ENCODE measurements at regions not wholly inside any gene's neighbourhood (a gene's known extent, or its start where the extent isn't known, plus 50 kb on each side); places are given as distances from the start of the nearest gene placed in this dataset.

GRCh38 chr11:80960381-80961029 lies 1519.7 kb upstream of the TENM4 start:
- no peak for DNase-seq (ENCODE audit: insufficient read length, low spot score)
- no peak for FAIRE-seq
- TF ChIP-seq CTCF (IDR thresholded peaks at IDR 0.05; ENCODE audit: insufficient read depth, missing control alignments) = no peak

DNA sequence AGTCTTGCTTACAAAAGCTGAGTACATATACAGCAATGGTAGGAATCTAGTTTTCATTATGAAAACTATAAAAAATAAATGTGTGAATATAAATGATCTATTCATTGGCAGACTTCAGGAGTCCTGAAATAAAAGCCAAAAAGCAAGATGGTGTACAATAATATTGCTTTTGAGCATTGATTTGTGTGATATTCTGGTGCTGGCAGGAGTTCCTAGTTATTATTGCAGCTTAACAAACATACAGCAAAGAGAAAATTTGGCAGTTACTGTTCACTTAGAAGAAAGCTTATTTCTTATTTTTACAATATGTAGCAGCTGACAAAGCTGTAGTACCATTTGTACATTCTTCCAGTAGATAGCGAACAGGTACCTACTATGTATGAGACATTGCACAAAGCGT lies 1518.9 kb upstream of the TENM4 start:
- no peak for FAIRE-seq

DNA sequence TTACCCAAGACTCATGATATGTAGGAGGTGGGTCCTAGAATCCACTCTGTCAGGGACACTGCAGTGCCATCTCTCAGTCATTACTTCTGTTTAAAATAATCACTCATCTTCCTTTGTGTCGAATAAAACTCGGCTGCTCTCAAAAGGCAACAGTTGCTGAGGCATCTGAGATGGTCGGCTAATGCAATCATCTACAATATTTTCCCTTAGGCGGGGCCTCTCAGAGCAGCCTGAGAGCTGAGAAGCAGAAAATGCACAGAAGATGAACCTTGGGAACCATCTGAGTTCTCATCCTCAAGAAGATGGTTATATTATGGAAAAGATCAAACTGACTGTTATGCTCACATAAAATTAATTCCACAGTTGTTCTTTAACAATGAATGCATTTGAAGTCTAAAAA lies 1518.2 kb upstream of the TENM4 start:
- TF ChIP-seq CTCF (IDR thresholded peaks at IDR 0.05; ENCODE audit: insufficient read depth, missing control alignments) = no peak
- no peak for DNase-seq (ENCODE audit: insufficient read length, low spot score)
- no peak for FAIRE-seq

More for the DNA sequence above, 1518.9 kb upstream of the TENM4 start:
- DNase-seq (ENCODE audit: insufficient read length, low spot score) = no peak
- no peak for TF ChIP-seq CTCF (IDR thresholded peaks at IDR 0.05; ENCODE audit: insufficient read depth, missing control alignments)

DNA sequence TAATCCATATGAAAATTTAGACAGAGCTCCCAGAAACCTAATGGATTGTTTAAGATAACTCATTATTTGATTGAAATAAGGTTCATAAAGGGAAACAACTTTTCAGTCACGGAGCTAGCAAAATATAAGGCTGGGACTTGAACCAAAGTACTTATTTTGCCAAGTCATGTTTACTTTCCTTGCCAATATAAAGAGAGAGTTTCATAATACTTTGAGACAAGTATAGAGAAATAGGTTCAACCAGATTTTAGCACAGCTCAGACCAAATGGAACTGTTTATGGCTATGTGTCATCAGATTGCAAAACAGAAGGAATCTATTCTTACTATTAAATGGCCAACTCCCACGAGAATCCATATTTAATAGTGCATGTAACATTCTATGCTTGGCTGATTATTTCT lies 1517.5 kb upstream of the TENM4 start:
- DNase-seq (ENCODE audit: insufficient read length, low spot score) (no peak), FAIRE-seq (no peak)

DNA sequence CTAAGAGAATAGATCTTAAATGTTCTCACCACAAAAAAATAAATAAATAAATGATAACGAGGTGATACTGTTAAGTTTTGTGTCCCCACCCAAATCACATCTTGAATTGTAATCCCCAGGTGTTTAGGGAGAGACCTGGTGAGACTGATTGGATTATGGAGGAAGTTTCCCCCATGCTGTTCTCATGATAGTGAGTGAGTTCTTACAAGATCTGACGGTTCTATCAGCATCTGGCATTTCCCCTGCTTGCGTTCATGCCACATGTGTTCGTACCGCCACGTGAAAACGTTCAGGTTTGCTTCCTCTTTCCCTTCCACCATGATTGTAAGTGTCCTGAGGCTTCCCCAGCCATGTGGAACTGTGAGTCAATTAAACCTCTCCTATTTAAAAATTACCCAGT lies 1514.8 kb upstream of the TENM4 start:
- no peak for TF ChIP-seq CTCF (IDR thresholded peaks at IDR 0.05; ENCODE audit: insufficient read depth, missing control alignments)
- FAIRE-seq (no peak), DNase-seq (ENCODE audit: insufficient read length, low spot score) (no peak)

More for the DNA sequence above, 1517.5 kb upstream of the TENM4 start:
- TF ChIP-seq CTCF (IDR thresholded peaks at IDR 0.05; ENCODE audit: insufficient read depth, missing control alignments) = no peak

- no peak for TF ChIP-seq CTCF (IDR thresholded peaks at IDR 0.05; ENCODE audit: insufficient read depth, missing control alignments)
- FAIRE-seq (no peak), DNase-seq (ENCODE audit: insufficient read length, low spot score) (no peak)
Observed at GRCh38 chr11:80948781-80949180, 1508.0 kb upstream of the TENM4 start.

DNA sequence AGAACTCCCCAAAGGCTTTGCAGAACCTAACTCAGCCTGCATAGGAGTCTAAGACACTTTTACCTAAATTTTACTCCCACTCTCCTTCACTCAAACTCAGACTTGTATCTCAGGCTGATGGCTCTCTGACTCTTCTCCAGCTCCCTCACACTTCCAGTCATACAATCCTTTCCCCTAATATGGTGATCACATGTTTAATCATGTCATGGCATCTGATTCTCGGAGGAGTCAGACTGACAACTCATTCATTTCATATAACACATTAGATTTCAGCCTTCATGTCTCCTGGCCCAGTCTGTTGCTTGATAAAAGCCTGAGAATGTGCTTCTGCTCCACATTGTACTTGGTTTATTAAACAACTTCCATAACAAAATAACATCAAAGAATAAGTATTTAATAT lies 1503.9 kb upstream of the TENM4 start:
- FAIRE-seq (no peak), DNase-seq (ENCODE audit: insufficient read length, low spot score) (no peak)
- no peak for TF ChIP-seq CTCF (IDR thresholded peaks at IDR 0.05; ENCODE audit: insufficient read depth, missing control alignments)
